ENCODE measurements at regions not wholly inside any gene's neighbourhood (a gene's known extent, or its start where the extent isn't known, plus 50 kb on each side); places are given as distances from the start of the nearest gene placed in this dataset.

GRCh38 chr1:208581209-208581608 lies 337.0 kb upstream of the PLXNA2 start:
- POLR2A ChIA-PET, result no interaction called here

GRCh38 chr1:208581667-208582066 lies 337.5 kb upstream of the PLXNA2 start:
- H3K9me3 Mint-ChIP-seq, result no peaks in the 10 kb centered on the region
- H3K27me3 Mint-ChIP-seq, result peaks cover 3% of the 10 kb centered on the region
- CTCF ChIA-PET, result no interaction called here
- Histone ChIP-seq H3K4me1 (ENCODE audit: insufficient read depth, low read length) (no peaks in the 10 kb centered on the region), H3K4me3 (ENCODE audit: low read length) (no peak overlapping the region), H3K36me3 (ENCODE audit: insufficient read depth, low read length) (no peaks in the 10 kb centered on the region), H3K27me3 (ENCODE audit: control insufficient read depth in 1 of 2, insufficient read depth in 2 of 2, low read length in 2 of 2) (no peaks in the 10 kb centered on the region), H3K9me3 (ENCODE audit: control insufficient read depth in 1 of 2, insufficient read depth in 1 of 2, low read length in 2 of 2) (no peaks in the 10 kb centered on the region), H3K27ac (ENCODE audit: low read depth in 1 of 2, low read length in 2 of 2) (no peak overlapping the region)
- no peak overlapping the region for H3K4me3 Mint-ChIP-seq
- intact Hi-C loops (cut with DNase I, micrococcal nuclease), result no loop called here
- POLR2A ChIA-PET, result no interaction called here
- no peak overlapping the region for H3K27ac Mint-ChIP-seq
- no peaks in the 10 kb centered on the region for H3K36me3 Mint-ChIP-seq (ENCODE audit: low read depth)
- DNase-seq (no peak), ATAC-seq (ENCODE audit: poor library complexity) (no peak)
- no peak for TF ChIP-seq CTCF (IDR thresholded peaks at IDR 0.05)
- H3K4me1 Mint-ChIP-seq (ENCODE audit: low read depth), result no peaks in the 10 kb centered on the region

More at GRCh38 chr1:208581209-208581608, 337.0 kb upstream of the PLXNA2 start:
- Histone ChIP-seq H3K4me3 (ENCODE audit: low read length) (no peak overlapping the region), H3K27me3 (ENCODE audit: control insufficient read depth in 1 of 2, insufficient read depth in 2 of 2, low read length in 2 of 2) (no peaks in the 10 kb centered on the region), H3K9me3 (ENCODE audit: control insufficient read depth in 1 of 2, insufficient read depth in 1 of 2, low read length in 2 of 2) (no peaks in the 10 kb centered on the region), H3K36me3 (ENCODE audit: insufficient read depth, low read length) (no peaks in the 10 kb centered on the region), H3K4me1 (ENCODE audit: insufficient read depth, low read length) (no peaks in the 10 kb centered on the region), H3K27ac (ENCODE audit: low read depth in 1 of 2, low read length in 2 of 2) (no peak overlapping the region)
- H3K27ac Mint-ChIP-seq, result no peak overlapping the region
- H3K4me3 Mint-ChIP-seq, result no peak overlapping the region
- no peaks in the 10 kb centered on the region for H3K36me3 Mint-ChIP-seq (ENCODE audit: low read depth)
- CTCF ChIA-PET, result no interaction called here
- TF ChIP-seq CTCF (IDR thresholded peaks at IDR 0.05), result no peak
- H3K4me1 Mint-ChIP-seq (ENCODE audit: low read depth), result no peaks in the 10 kb centered on the region
- H3K9me3 Mint-ChIP-seq, result no peaks in the 10 kb centered on the region
- peaks cover 7% of the 10 kb centered on the region for H3K27me3 Mint-ChIP-seq
- intact Hi-C loops (cut with DNase I, micrococcal nuclease), result no loop called here
- DNase-seq, result no peak
- no peak for ATAC-seq (ENCODE audit: poor library complexity)

- no peaks in the 10 kb centered on the region for H3K4me1 Mint-ChIP-seq (ENCODE audit: low read depth)
- H3K9me3 Mint-ChIP-seq, result no peaks in the 10 kb centered on the region
Observed at GRCh38 chr1:208584167-208584755, 340.1 kb upstream of the PLXNA2 start.

More at GRCh38 chr1:208584167-208584755, 340.1 kb upstream of the PLXNA2 start:
- ChIA-PET POLR2A (no interaction called here), CTCF (no interaction called here)
- H3K9me3 ChIP-seq (ENCODE audit: control insufficient read depth in 1 of 2, insufficient read depth in 1 of 2, low read length in 2 of 2), result no peaks in the 10 kb centered on the region
- Mint-ChIP-seq H3K27ac (no peak overlapping the region), H3K4me3 (no peak overlapping the region), H3K27me3 (no peaks in the 10 kb centered on the region), H3K36me3 (ENCODE audit: low read depth) (no peaks in the 10 kb centered on the region)
- no peak overlapping the region for H3K4me3 ChIP-seq (ENCODE audit: low read length)
- peaks cover 0 to 5% of the 10 kb centered on the region in 2 experiments for H3K27me3 ChIP-seq (ENCODE audit: control insufficient read depth in 1 of 2, insufficient read depth in 2 of 2, low read length in 2 of 2)
- no peaks in the 10 kb centered on the region for H3K36me3 ChIP-seq (ENCODE audit: insufficient read depth, low read length)
- DNase-seq, result no peak
- no peak overlapping the region for H3K27ac ChIP-seq (ENCODE audit: low read depth in 1 of 2, low read length in 2 of 2)
- TF ChIP-seq CTCF (IDR thresholded peaks at IDR 0.05), result no peak
- no peak for ATAC-seq (ENCODE audit: poor library complexity)
- no peaks in the 10 kb centered on the region for H3K4me1 ChIP-seq (ENCODE audit: insufficient read depth, low read length)
- intact Hi-C loops (cut with DNase I, micrococcal nuclease), result no loop called here
